ENCODE measurements at regions not wholly inside any gene's neighbourhood (a gene's known extent, or its start where the extent isn't known, plus 50 kb on each side); places are given as distances from the start of the nearest gene placed in this dataset.

DNA sequence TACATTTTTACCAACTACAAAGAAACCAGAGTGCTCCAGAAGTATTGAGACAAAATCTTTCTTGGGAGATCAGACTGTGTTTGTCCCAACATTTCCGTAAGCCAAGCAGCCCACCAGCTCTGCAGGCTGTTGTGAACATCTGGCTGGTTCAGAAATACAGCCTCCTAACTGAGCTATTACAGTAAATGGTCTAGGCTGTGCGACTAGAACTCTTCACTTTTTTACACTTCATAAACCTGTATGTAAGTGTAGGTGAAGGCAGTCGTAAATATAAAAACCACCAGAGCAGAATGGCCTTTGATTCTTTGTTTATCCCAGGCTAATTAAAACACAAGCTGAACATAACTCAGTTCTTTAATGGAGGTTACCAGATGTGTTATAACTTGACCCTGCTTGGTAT is 235.3 kb downstream of the ARRDC4 start:
- no peak for DNase-seq (ENCODE audit: low read depth in 3 of 3)

DNA sequence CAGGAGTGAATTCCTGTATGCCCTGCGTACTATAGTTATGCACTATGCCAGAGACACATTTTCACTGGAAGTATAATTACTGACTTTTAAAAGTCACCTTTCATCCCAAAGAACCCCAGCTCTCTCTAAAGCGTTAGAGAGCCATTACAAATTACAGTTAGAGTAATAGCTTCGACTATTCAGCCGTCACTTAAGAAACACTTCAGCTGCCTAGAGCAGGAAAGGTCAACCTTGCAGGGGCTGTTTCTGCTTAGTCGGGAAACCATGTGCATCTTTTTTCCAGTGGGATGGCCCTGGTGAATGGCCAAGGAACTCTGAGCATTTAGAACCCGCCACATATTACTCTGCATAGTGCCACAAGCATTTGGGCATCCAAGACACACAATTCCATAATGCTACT is 235.9 kb downstream of the ARRDC4 start:
- DNase-seq (ENCODE audit: low read depth in 3 of 3), result no peak

DNA sequence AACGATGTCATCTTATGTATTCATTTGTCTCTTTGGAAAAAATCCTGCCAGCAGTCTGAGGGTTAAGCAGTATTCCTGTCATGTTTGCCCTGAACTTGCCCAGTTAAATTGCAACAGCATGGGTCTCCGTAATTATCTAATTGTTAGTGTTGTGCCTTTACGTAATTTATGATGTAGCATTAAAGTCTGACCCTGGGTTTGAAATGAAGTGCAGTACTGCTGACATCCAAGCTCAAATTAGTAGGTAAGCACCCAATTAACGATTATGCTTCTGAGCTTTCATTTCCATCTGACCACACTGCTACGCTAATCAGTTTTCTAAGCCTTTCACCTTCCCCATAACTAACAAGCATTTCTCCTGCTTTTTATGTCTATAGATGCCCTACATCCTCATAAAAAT is 241.8 kb downstream of the ARRDC4 start:
- no peak for DNase-seq (ENCODE audit: low read depth in 3 of 3)

DNA sequence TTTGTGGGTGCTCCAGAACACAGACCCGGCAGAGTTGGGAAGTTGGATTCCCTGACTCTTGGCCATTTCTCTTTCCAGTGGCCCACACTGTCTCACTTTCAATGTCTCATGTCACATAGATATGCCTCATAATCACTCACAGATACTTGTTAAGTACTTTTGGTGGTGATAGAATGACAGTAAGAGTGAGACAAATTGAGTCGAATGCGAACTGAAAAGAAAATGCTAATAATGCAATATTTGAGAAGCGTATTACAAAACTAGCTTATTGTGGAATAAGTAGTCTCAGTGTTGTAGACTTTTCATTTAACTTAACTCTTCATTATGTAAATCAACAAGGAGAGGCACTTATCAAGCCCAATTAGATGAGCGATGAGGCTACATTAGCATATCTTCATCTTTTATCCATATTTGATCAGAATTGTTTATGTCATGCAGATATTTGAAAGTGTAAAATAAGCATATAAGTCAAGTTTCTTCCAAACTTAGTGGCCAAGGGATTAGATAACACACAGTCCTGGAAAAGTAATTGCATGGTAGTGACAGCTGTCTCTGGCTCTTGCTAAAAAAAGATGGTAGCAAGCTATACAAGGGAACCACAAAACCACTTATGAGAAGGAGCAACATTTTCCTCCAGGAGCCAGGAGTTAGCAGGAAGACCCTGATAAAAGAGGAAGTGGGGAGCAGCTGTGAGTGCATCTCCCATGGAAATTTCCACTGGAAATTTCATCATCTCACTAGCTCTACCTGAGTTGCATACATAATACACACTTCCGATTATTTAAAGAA is 243.6 kb downstream of the ARRDC4 start:
- no peak for DNase-seq (ENCODE audit: low read depth in 3 of 3)

DNA sequence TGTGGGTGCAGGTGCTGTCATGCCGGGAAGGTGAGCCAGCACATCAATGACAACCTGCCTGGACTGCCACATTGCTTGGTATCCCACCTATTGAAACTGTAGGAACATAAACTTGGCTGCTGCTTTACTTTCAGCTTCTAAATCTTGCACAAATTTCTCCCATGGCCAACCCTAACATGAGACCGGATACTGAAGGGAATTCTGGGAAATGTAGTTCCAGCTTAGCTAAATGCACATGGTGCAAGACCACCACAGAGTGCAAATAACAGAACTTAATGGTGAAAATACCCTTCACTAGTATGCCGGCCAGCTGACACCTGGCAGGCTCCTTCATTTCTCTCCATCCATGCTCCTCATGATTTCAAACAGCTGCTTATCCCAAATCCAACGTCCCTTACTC is 247.4 kb downstream of the ARRDC4 start:
- DNase-seq (ENCODE audit: low read depth in 3 of 3), result no peak

DNA sequence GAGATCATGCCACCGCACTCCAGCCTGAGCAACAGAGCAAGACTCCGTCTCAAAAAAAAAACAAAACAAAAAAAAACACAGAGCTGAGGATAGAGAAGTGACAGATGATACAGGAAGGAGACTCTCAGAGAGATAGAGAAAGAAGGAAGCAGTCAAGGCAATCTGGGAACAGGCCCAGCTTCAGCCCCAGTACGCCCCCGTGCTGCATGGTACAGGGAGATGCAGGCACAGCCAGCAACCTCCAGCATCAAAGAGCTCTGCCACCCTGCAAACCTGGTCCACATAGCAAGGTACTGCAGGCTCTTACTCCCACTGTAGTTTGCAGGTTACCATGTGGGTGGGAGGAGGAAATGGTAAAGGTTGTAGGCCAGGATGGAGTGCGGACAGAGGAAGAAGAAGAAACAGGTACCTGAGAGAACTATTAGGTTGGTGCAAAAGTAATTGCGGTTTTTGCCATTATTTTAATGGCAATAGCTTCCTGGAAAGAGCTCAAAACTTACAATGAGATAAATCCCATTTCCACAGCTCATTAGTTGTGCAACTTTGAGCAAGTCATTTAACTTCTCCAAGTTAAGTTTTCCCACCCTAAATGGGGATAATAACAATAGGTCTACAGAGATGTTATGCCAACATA is 253.0 kb downstream of the ARRDC4 start:
- DNase-seq (ENCODE audit: low read depth in 3 of 3), result no peak

DNA sequence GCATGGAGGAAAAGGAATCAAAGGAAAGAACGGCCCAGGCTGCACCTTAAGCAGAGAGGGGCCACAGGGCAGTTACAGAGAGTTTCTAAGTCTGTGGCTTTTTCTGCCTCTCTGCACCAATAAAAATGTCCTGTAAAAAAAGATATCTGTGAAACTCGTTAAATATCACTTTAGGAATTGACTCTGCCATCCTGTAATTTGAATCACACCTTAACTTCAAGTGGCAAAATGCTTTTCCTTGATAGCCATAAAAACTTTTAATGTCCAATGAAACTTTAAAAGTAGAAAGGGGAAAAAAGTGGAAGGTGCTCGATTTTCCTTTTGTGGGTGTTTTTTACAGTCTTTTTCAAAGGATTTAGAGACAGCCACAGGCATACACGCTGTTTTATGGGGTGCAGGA is 255.7 kb downstream of the ARRDC4 start:
- DNase-seq (ENCODE audit: low read depth in 3 of 3), result no peak

DNA sequence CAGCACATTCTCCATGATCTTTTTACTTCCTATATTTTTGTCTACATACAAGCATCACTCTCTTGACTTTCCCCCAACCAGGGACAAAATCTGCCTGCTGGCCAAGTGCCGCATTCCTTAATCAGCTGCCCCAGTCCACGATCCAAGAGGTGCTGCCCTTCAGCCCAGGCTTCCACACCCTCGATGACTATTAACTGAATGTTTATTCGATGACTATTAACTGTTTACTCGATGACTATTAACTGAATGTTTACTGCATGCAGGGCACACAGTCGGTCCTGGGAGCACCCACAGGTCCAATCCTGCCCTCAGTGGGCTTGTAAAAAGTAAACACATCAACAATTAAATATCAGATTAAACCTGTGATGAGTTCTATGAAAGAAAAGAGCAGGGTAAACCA is 256.9 kb downstream of the ARRDC4 start:
- no peak for DNase-seq (ENCODE audit: low read depth in 3 of 3)

DNA sequence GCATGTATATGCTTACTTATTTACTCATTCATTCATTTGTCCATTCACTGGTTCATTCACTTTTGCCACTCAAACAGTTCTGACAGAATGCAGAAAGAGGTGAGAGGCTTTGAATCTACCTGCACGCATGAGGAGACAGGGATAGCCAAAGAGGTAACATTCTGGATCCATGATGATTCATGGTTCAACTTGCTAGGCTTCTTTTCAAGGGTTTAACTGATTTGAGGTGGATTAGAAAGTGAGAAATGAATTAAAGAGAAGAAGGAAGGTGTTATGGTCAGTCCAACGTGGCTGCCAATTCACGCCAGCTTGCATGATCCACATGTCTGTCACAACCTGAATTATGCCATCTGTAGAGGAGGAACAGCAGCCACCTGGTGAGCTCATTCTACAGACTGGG is 260.6 kb downstream of the ARRDC4 start:
- no peak for DNase-seq (ENCODE audit: low read depth in 3 of 3)

DNA sequence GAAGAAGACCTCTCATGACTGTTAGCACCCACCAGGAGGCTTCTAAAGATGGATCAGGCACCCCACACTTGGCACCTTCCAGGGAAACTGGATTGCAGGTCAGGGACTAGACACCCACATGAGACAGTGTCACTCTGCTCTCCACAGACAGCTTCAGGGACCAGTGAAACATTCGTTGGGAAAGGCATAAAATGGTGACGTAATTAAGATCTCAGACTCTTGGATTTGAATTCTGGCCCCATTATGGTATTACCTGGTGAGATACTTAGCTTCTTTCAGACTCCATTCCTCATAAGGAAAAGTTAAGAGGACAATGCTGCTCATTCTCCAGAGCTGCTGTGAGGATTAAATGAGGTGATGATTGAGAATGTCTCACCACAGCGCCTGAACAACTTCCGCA is 261.1 kb downstream of the ARRDC4 start:
- no peak for DNase-seq (ENCODE audit: low read depth in 3 of 3)

DNA sequence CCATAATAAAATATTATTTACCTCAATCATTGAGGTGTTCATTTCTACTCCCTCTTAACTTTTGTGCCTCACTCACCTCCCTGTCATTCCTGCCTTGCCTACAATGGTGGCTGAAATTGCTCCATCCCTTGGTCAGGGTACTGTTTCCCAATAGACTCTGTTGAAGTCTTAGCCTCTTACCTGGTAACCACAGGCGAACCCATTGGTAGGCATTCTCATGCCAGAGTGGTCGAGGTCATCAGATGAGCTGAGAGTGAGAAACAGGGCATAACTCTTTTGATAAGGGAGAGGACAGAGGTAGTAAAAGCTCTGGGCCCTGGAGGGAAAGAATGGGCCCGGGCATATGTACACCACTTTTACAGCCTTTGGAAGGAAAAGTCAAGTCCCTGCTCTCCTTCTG is 265.6 kb downstream of the ARRDC4 start:
- no peak for DNase-seq (ENCODE audit: low read depth in 3 of 3)

DNA sequence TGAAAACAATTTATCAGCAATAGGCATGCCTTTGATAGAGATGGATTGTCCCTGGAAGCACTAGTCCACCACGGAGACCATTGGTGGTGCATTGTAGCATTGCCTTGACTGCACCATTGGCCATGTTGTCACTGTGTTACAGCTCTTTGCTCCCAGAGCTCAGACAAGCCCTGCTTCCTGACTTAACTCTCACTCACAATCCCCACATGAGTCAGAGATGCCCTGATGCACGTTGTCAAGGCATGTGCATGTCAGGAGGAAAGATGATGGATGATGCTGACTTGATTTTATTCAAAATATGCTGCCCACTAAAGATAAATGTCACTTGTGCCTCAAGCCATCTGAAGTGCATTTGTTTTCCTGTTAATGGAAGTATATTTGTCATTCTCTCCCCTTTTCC is 266.1 kb downstream of the ARRDC4 start:
- no peak for DNase-seq (ENCODE audit: low read depth in 3 of 3)

DNA sequence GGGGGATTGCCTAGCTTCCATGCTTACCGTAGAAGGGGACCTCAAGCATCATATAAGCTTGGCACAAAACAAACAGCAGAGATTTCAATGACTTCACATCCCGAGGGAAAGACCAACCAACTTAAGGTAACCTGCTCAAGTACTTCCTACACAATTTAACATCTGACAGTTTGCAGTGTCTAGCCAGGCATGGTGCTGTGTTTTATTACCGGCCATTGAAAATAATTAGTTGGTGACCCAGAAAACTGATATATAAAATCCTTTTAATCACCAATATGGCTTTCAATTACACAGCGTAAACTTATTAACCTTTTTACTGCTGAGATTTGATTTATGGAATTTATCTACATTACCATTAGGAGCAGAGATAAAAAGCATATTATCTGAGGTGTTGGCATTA is 268.3 kb downstream of the ARRDC4 start:
- no peak for DNase-seq (ENCODE audit: low read depth in 3 of 3)

DNA sequence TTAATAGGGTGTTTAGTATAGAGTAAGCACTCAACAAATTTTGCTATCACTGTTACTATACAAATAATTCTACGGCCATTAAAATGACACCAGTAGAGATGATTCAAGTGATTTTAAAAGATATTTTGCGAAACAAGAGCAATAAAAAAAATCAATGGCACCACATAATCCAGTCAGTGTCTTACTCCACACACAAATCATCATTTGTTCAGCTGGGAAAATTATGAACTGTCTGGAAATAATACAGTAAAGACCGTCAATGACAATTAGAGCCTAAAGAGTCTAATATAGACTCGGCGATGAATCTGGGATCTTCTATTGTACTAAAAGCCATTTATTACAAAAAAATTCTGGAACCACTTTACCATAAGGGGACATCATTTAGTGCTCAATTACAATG is 270.5 kb downstream of the ARRDC4 start:
- no peak for DNase-seq (ENCODE audit: low read depth in 3 of 3)

DNA sequence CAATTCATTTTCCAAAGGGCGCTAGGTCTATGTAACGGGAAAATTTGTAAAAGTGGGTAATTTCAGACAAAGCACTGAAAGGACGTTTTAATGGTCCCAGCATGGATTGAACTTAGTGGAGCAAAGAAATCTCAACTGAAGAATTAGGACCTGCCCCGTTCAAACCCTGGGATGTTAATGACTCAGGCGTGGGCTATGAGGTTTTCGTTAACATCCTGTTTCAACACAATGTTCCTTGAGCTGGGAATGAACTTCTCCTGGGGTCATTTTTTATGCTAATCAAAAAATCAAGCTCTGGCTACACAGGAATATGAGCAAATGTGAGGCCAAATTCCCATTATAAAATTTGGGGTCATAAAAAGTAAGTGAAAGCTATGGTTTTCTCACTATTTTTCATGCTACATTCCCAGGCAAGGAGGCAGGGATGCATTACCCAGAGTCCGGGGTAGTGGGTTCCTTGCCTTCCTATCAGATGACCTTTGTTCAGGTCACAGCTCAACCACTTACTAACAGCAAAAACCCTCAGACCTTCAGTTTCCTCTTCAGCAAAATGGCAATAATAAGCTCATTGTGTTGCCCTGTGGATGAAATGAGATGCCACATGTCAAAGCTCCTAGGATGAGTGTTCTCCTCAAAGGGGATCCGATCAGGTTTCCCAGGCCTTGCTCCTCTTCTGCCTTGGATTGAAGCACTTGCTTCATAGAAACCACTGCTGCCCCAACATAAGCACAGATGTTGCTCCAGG is 271.4 kb downstream of the ARRDC4 start:
- no peak for DNase-seq (ENCODE audit: low read depth in 3 of 3)

DNA sequence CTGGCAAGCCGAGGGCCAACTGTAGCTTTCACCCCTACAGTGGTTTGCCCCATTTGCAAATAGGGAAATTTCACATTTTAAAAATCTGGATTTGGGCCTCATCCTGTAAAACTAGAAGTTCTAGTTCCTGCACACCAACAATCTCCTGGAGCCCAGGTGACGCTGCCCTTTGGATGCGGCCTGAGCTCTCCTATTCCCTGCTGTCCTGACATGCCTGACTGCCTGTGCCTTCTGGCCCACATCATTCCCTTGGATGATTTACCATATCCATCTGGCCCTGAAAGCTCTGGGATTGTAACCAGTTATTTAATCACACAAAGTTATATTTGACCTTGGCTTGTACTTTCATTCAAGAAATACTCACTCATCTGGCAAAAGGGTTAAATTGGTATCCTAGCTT is 272.3 kb downstream of the ARRDC4 start:
- no peak for DNase-seq (ENCODE audit: low read depth in 3 of 3)

DNA sequence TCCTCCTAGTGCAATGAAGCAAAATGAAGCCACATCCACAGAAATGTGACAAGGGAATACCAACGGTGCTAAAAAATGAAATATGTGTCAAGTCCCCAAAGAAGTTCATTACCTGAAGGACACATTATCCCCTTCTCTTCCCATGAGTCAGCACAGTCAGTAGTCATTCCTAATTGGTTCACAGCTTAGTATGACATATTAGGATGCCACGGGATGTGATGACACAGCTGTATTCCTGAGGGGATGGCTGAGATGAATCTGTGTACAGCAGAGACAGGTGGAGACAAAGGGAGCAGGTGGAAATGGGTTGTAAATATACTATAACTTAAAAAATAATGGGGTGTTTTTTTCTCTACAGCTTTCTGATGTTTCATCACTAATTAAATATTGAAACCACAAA is 273.4 kb downstream of the ARRDC4 start:
- no peak for DNase-seq (ENCODE audit: low read depth in 3 of 3)

DNA sequence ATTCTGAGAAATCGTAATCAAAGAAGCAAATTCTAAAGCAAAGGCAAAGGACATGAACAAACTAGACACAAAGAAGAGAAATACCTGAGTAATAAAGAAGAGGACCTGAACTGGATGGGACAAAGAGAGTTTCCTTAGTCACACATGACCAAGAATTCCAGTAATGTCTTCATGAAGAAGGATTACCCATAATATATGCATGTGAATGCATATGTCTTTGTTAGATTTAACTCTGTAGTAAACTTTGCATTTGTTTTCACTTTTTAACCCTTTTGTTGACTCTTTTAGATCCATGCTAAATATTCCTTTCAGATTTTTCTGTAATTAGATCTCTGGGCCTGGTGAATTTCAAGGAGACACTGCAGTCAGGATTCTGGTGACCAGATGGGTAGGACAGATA is 279.8 kb downstream of the ARRDC4 start:
- DNase-seq (ENCODE audit: low read depth in 3 of 3), result no peak

DNA sequence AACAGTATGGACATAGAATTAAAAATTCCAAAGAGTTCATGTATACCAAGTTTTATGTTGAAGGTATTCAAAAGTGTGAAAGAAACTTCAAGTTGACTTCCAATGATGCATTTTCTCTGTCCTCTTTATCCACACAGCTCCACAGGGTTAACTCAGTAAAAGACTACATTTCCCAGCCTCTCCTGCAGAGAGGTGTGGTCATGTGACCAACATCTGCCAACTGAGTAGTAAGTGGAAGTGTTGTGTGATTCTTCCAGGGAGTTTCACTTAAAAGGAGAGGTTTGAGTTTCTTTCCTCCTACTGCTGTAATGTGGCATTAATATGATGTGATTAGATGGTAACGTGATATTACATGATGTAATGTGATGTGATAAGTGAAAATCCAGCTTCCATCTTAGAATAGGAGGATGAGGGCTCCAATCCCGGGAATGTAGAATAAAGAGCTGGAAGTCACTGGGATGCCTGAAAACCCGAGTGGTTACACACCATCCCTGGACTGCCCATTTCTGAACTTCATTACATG is 280.6 kb downstream of the ARRDC4 start:
- no peak for DNase-seq (ENCODE audit: low read depth in 3 of 3)

DNA sequence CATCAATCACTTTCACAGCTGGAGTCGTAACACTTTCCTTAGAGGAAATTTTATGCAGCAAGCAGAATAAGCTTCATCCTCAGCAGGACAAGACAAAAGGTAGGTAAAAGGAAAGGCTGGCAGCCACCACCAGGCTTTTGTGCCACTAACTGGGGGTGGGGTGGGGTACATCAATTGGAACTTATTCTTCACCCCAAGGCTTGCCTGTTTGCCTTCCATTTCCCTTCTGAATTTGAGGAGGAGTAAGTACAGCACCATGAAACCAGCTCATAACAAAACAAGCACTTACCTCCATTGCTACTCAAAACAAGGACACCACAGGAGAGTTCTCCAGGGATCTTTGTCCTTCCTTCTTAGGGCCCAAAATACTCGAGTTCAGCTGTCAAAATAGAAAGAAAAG is 296.8 kb downstream of the ARRDC4 start:
- no peak for DNase-seq (ENCODE audit: low read depth in 3 of 3)

DNA sequence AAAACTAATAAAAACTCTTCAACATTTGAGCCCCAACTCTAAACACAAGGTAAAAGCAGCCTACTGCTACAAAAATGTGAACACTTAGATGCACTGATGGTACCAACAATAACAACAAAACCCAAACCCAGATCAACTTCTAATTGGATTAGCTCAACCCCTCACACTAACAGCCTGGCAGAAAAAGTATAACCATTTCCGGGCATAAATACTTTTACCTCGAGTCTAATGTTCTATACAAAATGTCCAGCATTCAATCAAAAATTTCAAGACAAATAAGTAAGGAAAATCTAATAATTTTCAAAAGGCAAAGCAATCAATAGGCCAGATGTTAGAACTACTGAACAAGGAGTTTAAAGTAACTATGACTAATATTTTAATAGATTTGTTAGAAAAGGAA is 303.3 kb downstream of the ARRDC4 start:
- DNase-seq (ENCODE audit: low read depth in 3 of 3), result no peak

DNA sequence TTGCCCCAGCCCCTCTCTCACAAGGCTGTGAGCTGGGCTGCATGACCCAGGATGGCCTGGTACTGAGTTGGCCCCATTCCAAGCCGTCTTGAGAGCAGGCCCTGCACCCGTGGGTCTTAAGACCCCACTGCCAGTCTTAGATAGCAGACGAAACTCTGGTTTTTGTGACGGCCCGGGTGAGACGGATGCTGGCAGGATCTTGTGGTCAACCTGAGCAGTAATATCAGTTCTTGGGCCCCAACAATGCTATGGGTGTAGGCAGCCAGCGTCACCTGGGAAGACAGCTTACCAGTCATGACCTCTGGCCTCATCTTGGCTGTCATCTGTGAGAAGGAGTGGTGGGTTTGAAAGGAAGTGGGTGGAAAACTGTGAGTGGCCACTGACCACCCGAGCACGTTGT is 305.8 kb downstream of the ARRDC4 start:
- DNase-seq (ENCODE audit: low read depth in 3 of 3), result no peak

DNA sequence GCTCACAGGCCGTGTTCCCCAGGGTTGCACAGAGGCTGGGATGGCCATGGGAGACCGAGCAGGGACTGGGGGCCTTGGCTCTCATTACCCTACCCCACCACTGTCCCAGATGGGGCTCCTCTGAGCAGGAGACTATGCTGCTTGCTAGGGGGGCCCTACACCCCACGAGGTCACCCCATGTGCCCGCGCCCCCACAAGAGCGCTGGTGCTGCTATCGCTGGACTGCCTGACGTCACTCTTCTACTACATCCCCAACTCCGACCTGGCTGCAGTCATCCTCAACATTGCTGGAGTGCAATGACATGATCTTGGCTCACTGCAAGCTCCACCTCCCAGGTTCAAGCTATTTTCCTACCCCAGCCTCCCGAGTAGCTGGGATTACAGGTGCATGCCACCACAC is 307.7 kb downstream of the ARRDC4 start:
- no peak for DNase-seq (ENCODE audit: low read depth in 3 of 3)
